GM23338 (cell line): ENCODE measurements at regions not wholly inside any gene's neighbourhood (a gene's known extent, or its start where the extent isn't known, plus 50 kb on each side); places are given as distances from the start of the nearest gene placed in this dataset.

Source experiments
- ATAC-seq: fragments of 200-7000 bp; cut with Tn5 transposase; 3 replicates; pipeline ENCODE4 v1.9.1; 2020
- DNase-seq: peaks from one replicate; pipeline ENCODE4 v3.0.0-alpha.2; 2015; ENCODE audit warnings: low spot score
- H2AFZ ChIP-seq: fragments of 200-600 bp; sonication (generic); 2 replicates; pipeline ENCODE4 v1.8.0; 2016; ENCODE audit warnings: antibody characterized with exemption, mild to moderate bottlenecking, moderate library complexity
- H3F3A ChIP-seq: fragments of 200-600 bp; sonication (generic); replicated peaks from 2 replicates; pipeline ENCODE4 v1.8.0; 2017; ENCODE audit warnings: antibody characterized with exemption, mixed run types, low read depth
- H3K27ac ChIP-seq: fragments of 200-600 bp; sonication (generic); 2 replicates; pipeline ENCODE4 v1.6.1; 2016; ENCODE audit warnings: low read depth
- H3K27me3 ChIP-seq: fragments of 200-600 bp; sonication (generic); 2 replicates; pipeline ENCODE4 v1.8.0; 2016; ENCODE audit warnings: mild to moderate bottlenecking, mixed run types, moderate library complexity; ENCODE audit not compliant: insufficient read depth
- H3K36me3 ChIP-seq: fragments of 200-600 bp; sonication (generic); 2 replicates; pipeline ENCODE4 v1.8.0; 2016; ENCODE audit warnings: mild to moderate bottlenecking; ENCODE audit not compliant: insufficient read depth
- H3K4me1 ChIP-seq: fragments of 200-600 bp; sonication (generic); 2 replicates; pipeline ENCODE4 v1.8.0; 2016; ENCODE audit warnings: mild to moderate bottlenecking, moderate library complexity; ENCODE audit not compliant: insufficient read depth
- H3K4me2 ChIP-seq: fragments of 200-600 bp; sonication (generic); 2 replicates; pipeline ENCODE4 v1.7.1; 2017; ENCODE audit warnings: mixed run types
- H3K4me3 ChIP-seq: fragments of 200-600 bp; sonication (generic); 2 replicates; pipeline ENCODE4 v1.6.1; 2016; ENCODE audit warnings: mixed run types
- H3K79me2 ChIP-seq: fragments of 200-600 bp; sonication (generic); replicated peaks from 2 replicates; pipeline ENCODE4 v1.8.0; 2017; ENCODE audit warnings: mild to moderate bottlenecking; ENCODE audit not compliant: insufficient read depth
- H3K9me2 ChIP-seq: fragments of 200-600 bp; sonication (generic); 2 replicates; pipeline ENCODE4 v1.8.0; 2017; ENCODE audit not compliant: insufficient read depth
- H4K20me1 ChIP-seq: fragments of 200-600 bp; sonication (generic); replicated peaks from 2 replicates; pipeline ENCODE4 v1.8.0; 2017; ENCODE audit warnings: mild to moderate bottlenecking; ENCODE audit not compliant: insufficient read depth
- H3K27ac Mint-ChIP-seq: 2 replicates; pipeline ENCODE4 v1.8.0; 2020; ENCODE audit warnings: inconsistent platforms, mild to moderate bottlenecking, moderate library complexity, mixed read lengths
- H3K27me3 Mint-ChIP-seq: 3 replicates; pipeline ENCODE4 v1.8.0; 2022; ENCODE audit warnings: low read depth, mild to moderate bottlenecking, moderate library complexity, mixed read lengths, inconsistent platforms; ENCODE audit not compliant: insufficient read depth, poor library complexity
- H3K36me3 Mint-ChIP-seq: 3 replicates; pipeline ENCODE4 v1.8.0; 2021; ENCODE audit warnings: low read depth, mild to moderate bottlenecking, inconsistent platforms, moderate library complexity, mixed read lengths
- H3K4me1 Mint-ChIP-seq: 3 replicates; pipeline ENCODE4 v1.8.0; 2020; ENCODE audit warnings: mild to moderate bottlenecking, inconsistent platforms, mixed read lengths
- H3K4me3 Mint-ChIP-seq: 3 replicates; pipeline ENCODE4 v1.8.0; 2021; ENCODE audit warnings: moderate library complexity, mild to moderate bottlenecking, inconsistent platforms, mixed read lengths
- H3K9me3 Mint-ChIP-seq: 3 replicates; pipeline ENCODE4 v1.8.0; 2020; ENCODE audit warnings: moderate library complexity, mild to moderate bottlenecking, inconsistent platforms, mixed read lengths
- CREB1 ChIP-seq: fragments of 250-450 bp; sonication (Bioruptor Pico); IDR thresholded peaks from 2 replicates; pipeline ENCODE4 v1.5.0; 2020; ENCODE audit warnings: low read depth, mild to moderate bottlenecking, moderate library complexity
- CTCF ChIP-seq, 2 experiments: fragments of 200-600 bp in 1 of 2; sonication (generic) in 1 of 2; conservative IDR thresholded peaks; 2 replicates each; pipeline versions ENCODE4 v1.5.1 to v1.6.1; 2016 to 2017; ENCODE audit warnings: antibody characterized with exemption in 2 of 2, low read depth in 2 of 2, mild to moderate bottlenecking in 2 of 2, moderate library complexity in 1 of 2
- EZH2 ChIP-seq: fragments of 200-600 bp; sonication (generic); IDR thresholded peaks from one replicate; pipeline ENCODE4 v1.8.0; 2017; ENCODE audit warnings: antibody characterized with exemption, mild to moderate bottlenecking, low read depth; ENCODE audit not compliant: unreplicated experiment
- JUNB ChIP-seq: IDR thresholded peaks from one replicate; pipeline ENCODE4 v1.6.1; 2016; ENCODE audit warnings: antibody characterized with exemption; ENCODE audit not compliant: unreplicated experiment
- NANOG ChIP-seq: IDR thresholded peaks from 2 replicates; pipeline ENCODE4 v1.6.1; 2016; ENCODE audit warnings: antibody characterized with exemption, borderline replicate concordance
- POLR2AphosphoS5 ChIP-seq: IDR thresholded peaks from 2 replicates; pipeline ENCODE4 v1.6.1; 2016; ENCODE audit warnings: antibody characterized with exemption, low read depth
- REST ChIP-seq: IDR thresholded peaks from one replicate; pipeline ENCODE4 v1.6.1; 2018; ENCODE audit warnings: antibody characterized with exemption; ENCODE audit not compliant: unreplicated experiment
- ZNF114 ChIP-seq: fragments of 250-450 bp; sonication (Bioruptor Pico); IDR thresholded peaks from 2 replicates; pipeline ENCODE4 v1.5.0; 2020; ENCODE audit warnings: mild to moderate bottlenecking, moderate library complexity

GRCh38 chr6:140768133-140768532, 1364.6 kb upstream of the GJE1 start:
- H3K79me2 ChIP-seq, result no peaks in the 10 kb centered on the region
- Mint-ChIP-seq H3K4me3 (no peak overlapping the region), H3K9me3 (peaks cover 48% of the 10 kb centered on the region), H3K36me3 (peaks cover 33% of the 10 kb centered on the region), H3K27ac (no peak overlapping the region), H3K4me1 (no peaks in the 10 kb centered on the region), H3K27me3 (no peaks in the 10 kb centered on the region)
- H3K27me3 ChIP-seq, result no peaks in the 10 kb centered on the region
- no peaks in the 10 kb centered on the region for H4K20me1 ChIP-seq
- no peak overlapping the region for H3K4me2 ChIP-seq
- no peak for ATAC-seq
- no peak for DNase-seq
- H2AFZ ChIP-seq, result no peak overlapping the region
- no peak for TF ChIP-seq JUNB
- TF ChIP-seq REST, result no peak
- TF ChIP-seq ZNF114 (CRISPR knock-in tag), result no peak
- TF ChIP-seq NANOG, result no peak
- no peak for TF ChIP-seq EZH2
- TF ChIP-seq POLR2AphosphoS5, result no peak
- H3K36me3 ChIP-seq, result peaks cover 7% of the 10 kb centered on the region; the same call in 1 of the 2 replicates
- no peak overlapping the region for H3K4me3 ChIP-seq
- no peaks in the 10 kb centered on the region for H3K4me1 ChIP-seq
- no peak overlapping the region for H3K27ac ChIP-seq
- no peaks in the 10 kb centered on the region for H3F3A ChIP-seq
- H3K9me2 ChIP-seq, result 0 out of 2 replicates have a peak, but pooled peaks cover 6% of the 10 kb centered on the region

GRCh38 chr6:140766999-140767398, 1365.7 kb upstream of the GJE1 start:
- no peak for ATAC-seq
- no peak overlapping the region for H2AFZ ChIP-seq
- H3K27ac Mint-ChIP-seq, result no peak overlapping the region
- TF ChIP-seq REST, result no peak
- TF ChIP-seq CREB1, result no peak
- TF ChIP-seq ZNF114 (CRISPR knock-in tag), result no peak
- TF ChIP-seq CTCF (conservative IDR thresholded peaks at IDR 0.05; ENCODE audit: low read depth in 2 of 2), result no peak
- no peak for TF ChIP-seq POLR2AphosphoS5

More at GRCh38 chr6:140766999-140767398, 1365.7 kb upstream of the GJE1 start:
- no peak for DNase-seq
- Mint-ChIP-seq H3K4me1 (no peaks in the 10 kb centered on the region), H3K36me3 (peaks cover 33% of the 10 kb centered on the region), H3K9me3 (peaks cover 47% of the 10 kb centered on the region), H3K4me3 (no peak overlapping the region), H3K27me3 (no peaks in the 10 kb centered on the region)
- no peaks in the 10 kb centered on the region for H3K79me2 ChIP-seq
- no peaks in the 10 kb centered on the region for H3K27me3 ChIP-seq
- no peak overlapping the region for H3K4me2 ChIP-seq
- no peak overlapping the region for H3K27ac ChIP-seq
- H3F3A ChIP-seq, result no peaks in the 10 kb centered on the region
- 0 out of 2 replicates have a peak, but pooled peaks cover 6% of the 10 kb centered on the region for H3K9me2 ChIP-seq
- H3K4me3 ChIP-seq, result no peak overlapping the region
- H3K36me3 ChIP-seq, result peaks cover 7% of the 10 kb centered on the region; the same call in 1 of the 2 replicates
- no peaks in the 10 kb centered on the region for H3K4me1 ChIP-seq
- no peaks in the 10 kb centered on the region for H4K20me1 ChIP-seq
